ENCODE measurements at regions not wholly inside any gene's neighbourhood (a gene's known extent, or its start where the extent isn't known, plus 50 kb on each side); places are given as distances from the start of the nearest gene placed in this dataset.

DNA sequence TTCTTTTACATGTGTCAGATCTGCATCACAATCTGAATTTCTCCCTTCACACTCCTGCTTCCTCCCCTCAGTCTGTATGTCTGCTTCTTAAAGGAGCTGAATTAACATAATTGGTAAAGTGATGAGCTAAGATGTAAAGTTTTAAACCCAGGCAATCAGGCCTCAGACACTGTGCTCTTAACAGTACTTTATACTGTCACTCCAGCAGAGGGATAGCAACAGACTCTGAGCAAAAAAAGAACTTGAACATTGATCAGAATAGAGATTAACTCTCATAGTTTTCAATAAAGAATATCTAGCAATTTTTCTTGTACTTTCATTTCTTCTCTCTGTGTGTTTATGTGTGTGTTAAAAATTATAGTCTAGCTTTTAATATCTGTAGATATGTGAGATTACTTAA lies 110.3 kb downstream of the DUSP10 start:
- no peak overlapping the region for H3K27ac ChIP-seq (ENCODE audit: low read length in 2 of 2)

DNA sequence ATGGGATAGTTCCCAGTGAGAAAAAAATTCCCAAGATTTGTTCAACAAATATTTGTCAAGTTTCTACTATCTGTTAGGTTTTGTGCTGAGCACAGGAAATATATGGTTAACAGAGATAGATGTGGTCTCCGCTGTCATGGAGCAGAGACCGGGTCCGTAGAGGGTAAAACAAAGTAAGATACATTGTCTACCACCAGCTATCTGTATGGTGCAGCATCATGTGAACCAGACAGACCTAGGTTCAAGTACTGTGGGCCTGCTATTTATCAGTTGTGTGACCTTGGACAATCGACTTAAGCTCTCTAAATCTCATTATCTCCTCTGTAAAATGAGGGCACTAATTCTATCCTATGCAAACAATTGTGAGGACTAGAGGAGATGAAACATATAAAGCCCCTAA lies 109.8 kb downstream of the DUSP10 start:
- H3K9ac ChIP-seq (ENCODE audit: low read length): no peak overlapping the region
- TF ChIP-seq, protein P1, sequence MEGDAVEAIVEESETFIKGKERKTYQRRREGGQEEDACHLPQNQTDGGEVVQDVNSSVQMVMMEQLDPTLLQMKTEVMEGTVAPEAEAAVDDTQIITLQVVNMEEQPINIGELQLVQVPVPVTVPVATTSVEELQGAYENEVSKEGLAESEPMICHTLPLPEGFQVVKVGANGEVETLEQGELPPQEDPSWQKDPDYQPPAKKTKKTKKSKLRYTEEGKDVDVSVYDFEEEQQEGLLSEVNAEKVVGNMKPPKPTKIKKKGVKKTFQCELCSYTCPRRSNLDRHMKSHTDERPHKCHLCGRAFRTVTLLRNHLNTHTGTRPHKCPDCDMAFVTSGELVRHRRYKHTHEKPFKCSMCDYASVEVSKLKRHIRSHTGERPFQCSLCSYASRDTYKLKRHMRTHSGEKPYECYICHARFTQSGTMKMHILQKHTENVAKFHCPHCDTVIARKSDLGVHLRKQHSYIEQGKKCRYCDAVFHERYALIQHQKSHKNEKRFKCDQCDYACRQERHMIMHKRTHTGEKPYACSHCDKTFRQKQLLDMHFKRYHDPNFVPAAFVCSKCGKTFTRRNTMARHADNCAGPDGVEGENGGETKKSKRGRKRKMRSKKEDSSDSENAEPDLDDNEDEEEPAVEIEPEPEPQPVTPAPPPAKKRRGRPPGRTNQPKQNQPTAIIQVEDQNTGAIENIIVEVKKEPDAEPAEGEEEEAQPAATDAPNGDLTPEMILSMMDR (IDR thresholded peaks at IDR 0.05): no peak
- no peak for TF ChIP-seq EZH2 (IDR thresholded peaks at IDR 0.05; ENCODE audit: borderline replicate concordance, insufficient read depth, low read depth, low read length, poor library complexity, severe bottlenecking)
- no peaks in the 10 kb centered on the region for H3K4me1 ChIP-seq (ENCODE audit: control insufficient read depth in 2 of 2, insufficient read depth in 2 of 2, low read length in 2 of 2)
- no peaks in the 10 kb centered on the region for H4K20me1 ChIP-seq (ENCODE audit: control insufficient read depth, insufficient read depth, low read length, poor library complexity, severe bottlenecking)
- H3K79me2 ChIP-seq (ENCODE audit: control insufficient read depth, insufficient read depth, low read length): no peaks in the 10 kb centered on the region
- H3K4me2 ChIP-seq (replicated peaks; ENCODE audit: low read depth, low read length, poor library complexity, severe bottlenecking): no peak overlapping the region
- H3K36me3 ChIP-seq (replicated peaks in 1 of 2; ENCODE audit: control extremely low read depth in 1 of 2, control insufficient read depth in 1 of 2, extremely low read depth in 1 of 2, insufficient read depth in 2 of 2, low read length in 1 of 2): no peaks in the 10 kb centered on the region
- H3K9me3 ChIP-seq (ENCODE audit: control extremely low read depth in 1 of 3, control insufficient read depth in 2 of 3, insufficient read depth in 1 of 3, low read length in 2 of 3): no peaks in the 10 kb centered on the region
- WGBS (ENCODE audit: insufficient coverage): 33% methylated on average over 3 of the region's 4 CpGs
- no peak for DNase-seq
- intact Hi-C loops (cut with micrococcal nuclease): no loop called here
- POLR2A ChIA-PET: no interaction called here
- no peaks in the 10 kb centered on the region for H3K27me3 Mint-ChIP-seq
- H3K9me3 Mint-ChIP-seq (ENCODE audit: insufficient read depth): no peaks in the 10 kb centered on the region
- ATAC-seq (ENCODE audit: low read depth): no peak
- H3K27me3 ChIP-seq (replicated peaks in 1 of 4; ENCODE audit: control extremely low read depth in 1 of 4, control insufficient read depth in 3 of 4, insufficient read depth in 4 of 4, low read length in 3 of 4): no peaks in the 10 kb centered on the region
- H3K4me3 Mint-ChIP-seq: no peak overlapping the region
- H3K27ac ChIP-seq (ENCODE audit: low read length in 2 of 2): no peak overlapping the region
- no peak overlapping the region for H3K4me3 ChIP-seq (ENCODE audit: control extremely low read depth in 1 of 5, extremely low read depth in 1 of 5, insufficient read depth in 1 of 5, low read depth in 2 of 5, low read length in 4 of 5)
- no peaks in the 10 kb centered on the region for H3K4me1 Mint-ChIP-seq
- no peak overlapping the region for H3K27ac Mint-ChIP-seq
- no peak overlapping the region for H2AFZ ChIP-seq (ENCODE audit: insufficient read depth, low read depth, low read length, poor library complexity, severe bottlenecking)
- CTCF ChIA-PET: interaction anchor here (0.9 kb wide), 1 partner anchor 117 kb away, joined by 3 read pairs; no protein-coding TSS in a partner anchor

More for the DNA sequence above, 110.3 kb downstream of the DUSP10 start:
- intact Hi-C loops (cut with micrococcal nuclease): no loop called here
- no peak overlapping the region for H3K4me3 Mint-ChIP-seq
- ChIA-PET CTCF (interaction anchor here (0.9 kb wide), 1 partner anchor 116 kb away, joined by 3 read pairs; no protein-coding TSS in a partner anchor), POLR2A (no interaction called here)
- no peaks in the 10 kb centered on the region for H3K27me3 Mint-ChIP-seq
- no peaks in the 10 kb centered on the region for H4K20me1 ChIP-seq (ENCODE audit: control insufficient read depth, insufficient read depth, low read length, poor library complexity, severe bottlenecking)
- H3K4me1 ChIP-seq (ENCODE audit: control insufficient read depth in 2 of 2, insufficient read depth in 2 of 2, low read length in 2 of 2): no peaks in the 10 kb centered on the region
- DNase-seq (no peak), ATAC-seq (ENCODE audit: low read depth) (no peak)
- no peak overlapping the region for H3K27ac Mint-ChIP-seq
- H3K9me3 ChIP-seq (ENCODE audit: control extremely low read depth in 1 of 3, control insufficient read depth in 2 of 3, insufficient read depth in 1 of 3, low read length in 2 of 3): no peaks in the 10 kb centered on the region
- H3K4me3 ChIP-seq (ENCODE audit: control extremely low read depth in 1 of 5, extremely low read depth in 1 of 5, insufficient read depth in 1 of 5, low read depth in 2 of 5, low read length in 4 of 5): no peak overlapping the region
- no peaks in the 10 kb centered on the region for H3K9me3 Mint-ChIP-seq (ENCODE audit: insufficient read depth)
- TF ChIP-seq, protein P1 (IDR thresholded peaks at IDR 0.05): no peak
- TF ChIP-seq EZH2 (IDR thresholded peaks at IDR 0.05; ENCODE audit: borderline replicate concordance, insufficient read depth, low read depth, low read length, poor library complexity, severe bottlenecking): no peak
- no peaks in the 10 kb centered on the region for H3K4me1 Mint-ChIP-seq
- H3K27me3 ChIP-seq (replicated peaks in 1 of 4; ENCODE audit: control extremely low read depth in 1 of 4, control insufficient read depth in 3 of 4, insufficient read depth in 4 of 4, low read length in 3 of 4): no peaks in the 10 kb centered on the region
- H3K36me3 ChIP-seq (replicated peaks in 1 of 2; ENCODE audit: control extremely low read depth in 1 of 2, control insufficient read depth in 1 of 2, extremely low read depth in 1 of 2, insufficient read depth in 2 of 2, low read length in 1 of 2): no peaks in the 10 kb centered on the region
- H3K9ac ChIP-seq (ENCODE audit: low read length): no peak overlapping the region
- H3K4me2 ChIP-seq (replicated peaks; ENCODE audit: low read depth, low read length, poor library complexity, severe bottlenecking): no peak overlapping the region
- H2AFZ ChIP-seq (ENCODE audit: insufficient read depth, low read depth, low read length, poor library complexity, severe bottlenecking): no peak overlapping the region
- H3K79me2 ChIP-seq (ENCODE audit: control insufficient read depth, insufficient read depth, low read length): no peaks in the 10 kb centered on the region

Measured in B cell (primary cell).